Mesothelial cell of epicardium (in vitro differentiated cells): ENCODE measurements at regions not wholly inside any gene's neighbourhood (a gene's known extent, or its start where the extent isn't known, plus 50 kb on each side); places are given as distances from the start of the nearest gene placed in this dataset.
A peak's percentile ranks its signal among the peaks of the same experiment; 100 is the strongest.

Experiments
- DNase-seq, 2 experiments: peaks; one replicate each; pipeline ENCODE4 v3.0.0; 2021; ENCODE audit warnings: low spot score in 2 of 2; ENCODE audit not compliant: unreplicated experiment in 2 of 2
- H3K27ac Mint-ChIP-seq: 2 replicates; pipeline ENCODE4 v1.8.0; 2021; ENCODE audit warnings: mixed read lengths
- H3K27me3 Mint-ChIP-seq: 2 replicates; pipeline ENCODE4 v1.8.0; 2021; ENCODE audit warnings: low read depth, mixed read lengths
- H3K36me3 Mint-ChIP-seq: 2 replicates; pipeline ENCODE4 v1.8.0; 2021; ENCODE audit warnings: mixed read lengths
- H3K4me1 Mint-ChIP-seq: 2 replicates; pipeline ENCODE4 v1.8.0; 2021; ENCODE audit warnings: mixed read lengths
- H3K4me3 Mint-ChIP-seq: 2 replicates; pipeline ENCODE4 v1.8.0; 2021; ENCODE audit warnings: mild to moderate bottlenecking, moderate library complexity, mixed read lengths
- H3K9me3 Mint-ChIP-seq: 2 replicates; pipeline ENCODE4 v1.8.0; 2021; ENCODE audit warnings: mixed read lengths
- CTCF ChIP-seq: fragments of 200-600 bp; sonication (generic); IDR thresholded peaks from one replicate; pipeline ENCODE4 v1.5.0; 2021; ENCODE audit warnings: antibody characterized with exemption; ENCODE audit not compliant: unreplicated experiment

- DNase-seq, result no peak
- no peak for TF ChIP-seq CTCF
- Mint-ChIP-seq H3K4me3 (no peak overlapping the region), H3K27ac (no peak overlapping the region), H3K4me1 (peaks cover 4% of the 10 kb centered on the region), H3K9me3 (no peaks in the 10 kb centered on the region), H3K27me3 (peaks cover 47% of the 10 kb centered on the region), H3K36me3 (no peaks in the 10 kb centered on the region)
Observed at GRCh38 chr16:79328402-79329165, 272.0 kb downstream of the MAF start.

- Mint-ChIP-seq H3K4me3 (no peak overlapping the region), H3K36me3 (no peaks in the 10 kb centered on the region), H3K9me3 (no peaks in the 10 kb centered on the region), H3K27me3 (peaks cover 50% of the 10 kb centered on the region), H3K27ac (no peak overlapping the region), H3K4me1 (peaks cover 4% of the 10 kb centered on the region)
- no peak for TF ChIP-seq CTCF
- no peak for DNase-seq
Observed at GRCh38 chr16:79327836-79328235, 272.7 kb downstream of the MAF start.

GRCh38 chr16:79326549-79326948, 274.0 kb downstream of the MAF start:
- Mint-ChIP-seq H3K27ac (no peak overlapping the region), H3K4me1 (peaks cover 4% of the 10 kb centered on the region), H3K27me3 (peaks cover 55% of the 10 kb centered on the region), H3K9me3 (no peaks in the 10 kb centered on the region), H3K36me3 (no peaks in the 10 kb centered on the region), H3K4me3 (no peak overlapping the region)
- no peak for TF ChIP-seq CTCF
- no peak for DNase-seq

GRCh38 chr16:79325226-79325945, 275.2 kb downstream of the MAF start:
- H3K36me3 Mint-ChIP-seq, result no peaks in the 10 kb centered on the region
- no peak overlapping the region for H3K27ac Mint-ChIP-seq
- no peak for DNase-seq
- TF ChIP-seq CTCF, result no peak
- peaks cover 57% of the 10 kb centered on the region for H3K27me3 Mint-ChIP-seq
- H3K4me3 Mint-ChIP-seq, result no peak overlapping the region
- peaks cover 4% of the 10 kb centered on the region for H3K4me1 Mint-ChIP-seq
- no peaks in the 10 kb centered on the region for H3K9me3 Mint-ChIP-seq

- H3K27me3 Mint-ChIP-seq, result peaks cover 69% of the 10 kb centered on the region
- peaks cover 6% of the 10 kb centered on the region for H3K4me1 Mint-ChIP-seq
- no peaks in the 10 kb centered on the region for H3K9me3 Mint-ChIP-seq
- no peak overlapping the region for H3K4me3 Mint-ChIP-seq
- no peak overlapping the region for H3K27ac Mint-ChIP-seq
- no peak for DNase-seq
- peak; percentile 49 for TF ChIP-seq CTCF
- no peaks in the 10 kb centered on the region for H3K36me3 Mint-ChIP-seq
Observed at GRCh38 chr16:79320956-79321355, 279.6 kb downstream of the MAF start.
